Spleen (tissue), 11 donors: ENCODE measurements at regions not wholly inside any gene's neighbourhood (a gene's known extent, or its start where the extent isn't known, plus 50 kb on each side); places are given as distances from the start of the nearest gene placed in this dataset.

Experiments
- DNase-seq: peaks from one replicate; pipeline ENCODE4 v3.0.0-alpha.2; 2020
- H3K27ac ChIP-seq, 8 donors: fragments of 200-600 bp; sonication (generic) in 7 of 8; 1 replicate in 4 of 8; 2 replicates in 4 of 8; pipeline versions ENCODE4 v1.5.0 to v1.8.0; 2016 to 2021; ENCODE audit warnings: inconsistent platforms in 4 of 8, mild to moderate bottlenecking in 4 of 8, moderate library complexity in 1 of 8
- H3K27me3 ChIP-seq, 7 donors: fragments of 200-600 bp; sonication (generic) in 6 of 7; replicated peaks in 1 of 7; 1 replicate in 4 of 7; 2 replicates in 3 of 7; pipeline versions ENCODE4 v1.5.0 to v1.8.0; 2016 to 2021; ENCODE audit warnings: inconsistent platforms in 3 of 7, mild to moderate bottlenecking in 1 of 7
- H3K36me3 ChIP-seq, 6 donors: fragments of 200-600 bp; sonication (generic) in 5 of 6; 1 replicate in 4 of 6; 2 replicates in 2 of 6; pipeline versions ENCODE4 v1.5.0 to v1.8.0; 2016 to 2021; ENCODE audit warnings: inconsistent platforms in 2 of 6
- H3K4me1 ChIP-seq, 6 donors: fragments of 200-600 bp; sonication (generic) in 5 of 6; 1 replicate in 3 of 6; 2 replicates in 3 of 6; pipeline versions ENCODE4 v1.5.0 to v1.8.0; 2016 to 2021; ENCODE audit warnings: inconsistent platforms in 3 of 6
- H3K4me3 ChIP-seq, 8 donors: fragments of 200-600 bp; sonication (generic) in 7 of 8; 1 replicate in 4 of 8; 2 replicates in 4 of 8; pipeline versions ENCODE4 v1.5.0 to v1.8.0; 2016 to 2021; ENCODE audit warnings: inconsistent platforms in 4 of 8, mild to moderate bottlenecking in 4 of 8, moderate library complexity in 2 of 8
- H3K9me3 ChIP-seq, 8 donors: fragments of 200-600 bp; sonication (generic) in 7 of 8; 1 replicate in 4 of 8; 2 replicates in 4 of 8; pipeline versions ENCODE4 v1.5.0 to v1.8.0; 2016 to 2021; ENCODE audit warnings: inconsistent platforms in 4 of 8
- CTCF ChIP-seq, 11 experiments: fragments of 200-600 bp in 7 of 11; fragments of 450-650 bp in 4 of 11; sonication (generic) in 4 of 11; IDR thresholded peaks in 8 of 11; conservative IDR thresholded peaks in 3 of 11; 1 replicate in 7 of 11; 2 replicates in 4 of 11; pipeline versions ENCODE4 v1.4.0 to v1.8.0; 2016 to 2021; ENCODE audit warnings: antibody characterized with exemption in 11 of 11, inconsistent platforms in 4 of 11, mild to moderate bottlenecking in 1 of 11
- POLR2A ChIP-seq, 3 donors: fragments of 450-650 bp; IDR thresholded peaks; one replicate each; pipeline ENCODE4 v1.5.1; 2017; ENCODE audit warnings: antibody characterized with exemption in 3 of 3, mild to moderate bottlenecking in 1 of 3
- POLR2AphosphoS5 ChIP-seq, 3 donors: sonication (generic); formaldehyde crosslinking; IDR thresholded peaks; one replicate each; pipeline ENCODE4 v1.5.1; 2017; ENCODE audit warnings: antibody characterized with exemption in 3 of 3
- WGBS, 5 donors: extraction: QIAGEN DNeasy Blood & Tissue Kit in 3 of 5; methylation state at CpG; one replicate each; pipeline versions ENCODE4 v1.1.5 to v1.1.7; 2013 to 2018; 5-methylcytosine and 5-hydroxymethylcytosine counted together
- intact Hi-C: fragments of 100-400 bp; cut with DNase I; formaldehyde crosslinking; loops from one replicate; pipeline ENCODE4 v1.15.0; 2023; ENCODE audit warnings: low total_unique reads
- donor health status: healthy with polysubstance abuse.
- donor health status: DM: no; HTN: no; CAD: no; lungs with moderate emphysema.
- donor health status: DM: no; HTN: no; CAD: no.
- donor health status: Bipolar disorder and iron deficiency.
- donor health status: healthy.
- donor health status: DM: no; HTN: no; CAD: no.
- donor health status: DM: yes; HTN: yes; CAD: no.

GRCh38 chr5:3321923-3322322 is 273.7 kb upstream of the IRX1 start:
- Histone ChIP-seq H3K36me3 (no peaks in the 10 kb centered on the region), H3K4me3 (no peak overlapping the region), H3K9me3 (peaks cover 0 to 29% (median 4%) of the 10 kb centered on the region in 8 donors), H3K4me1 (no peaks in the 10 kb centered on the region), H3K27me3 (no peaks in the 10 kb centered on the region), H3K27ac (no peak overlapping the region)
- peak; percentile 53 for DNase-seq
- intact Hi-C loops: no loop called here
- TF ChIP-seq POLR2AphosphoS5 (IDR thresholded peaks at IDR 0.05): no peak
- TF ChIP-seq CTCF (IDR thresholded peaks at IDR 0.05 in 8 of 11, conservative IDR thresholded peaks at IDR 0.05 in 3 of 11): no peak
- TF ChIP-seq POLR2A (IDR thresholded peaks at IDR 0.05): no peak
- WGBS, 5 donors: 76 to 94% (median 89%) methylated on average over 9 to 10 of the region's 10 CpGs

DNA sequence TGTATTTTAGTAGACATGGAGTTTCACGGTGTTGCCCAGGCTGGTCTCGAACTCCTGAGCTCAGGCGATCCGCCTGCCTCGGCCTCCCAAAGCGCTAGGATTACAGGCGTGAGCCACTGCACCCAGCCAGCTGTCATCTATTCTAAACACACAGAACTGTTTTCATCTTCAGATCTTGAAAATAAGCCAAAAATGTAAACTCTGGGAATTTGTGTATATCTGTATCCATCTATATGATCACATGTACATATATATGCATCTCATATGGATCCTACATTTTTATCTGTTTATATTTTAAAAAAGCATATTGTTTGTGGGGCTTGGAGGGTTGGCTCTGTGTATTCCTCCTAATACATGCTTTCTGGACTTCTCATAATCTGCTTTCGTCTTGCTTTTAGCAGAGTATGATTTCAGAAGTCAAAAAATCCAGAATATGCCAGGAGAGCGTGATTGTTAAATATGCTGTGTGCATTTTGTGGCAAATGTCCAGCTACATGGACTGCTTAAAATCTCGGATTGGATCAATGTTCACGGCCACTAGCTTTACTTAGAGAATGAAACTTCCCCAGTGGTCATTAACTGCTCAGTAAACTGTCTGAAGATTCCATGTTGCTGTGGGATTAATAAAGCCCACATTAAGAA is 274.4 kb upstream of the IRX1 start:
- intact Hi-C loops: no loop called here

DNA sequence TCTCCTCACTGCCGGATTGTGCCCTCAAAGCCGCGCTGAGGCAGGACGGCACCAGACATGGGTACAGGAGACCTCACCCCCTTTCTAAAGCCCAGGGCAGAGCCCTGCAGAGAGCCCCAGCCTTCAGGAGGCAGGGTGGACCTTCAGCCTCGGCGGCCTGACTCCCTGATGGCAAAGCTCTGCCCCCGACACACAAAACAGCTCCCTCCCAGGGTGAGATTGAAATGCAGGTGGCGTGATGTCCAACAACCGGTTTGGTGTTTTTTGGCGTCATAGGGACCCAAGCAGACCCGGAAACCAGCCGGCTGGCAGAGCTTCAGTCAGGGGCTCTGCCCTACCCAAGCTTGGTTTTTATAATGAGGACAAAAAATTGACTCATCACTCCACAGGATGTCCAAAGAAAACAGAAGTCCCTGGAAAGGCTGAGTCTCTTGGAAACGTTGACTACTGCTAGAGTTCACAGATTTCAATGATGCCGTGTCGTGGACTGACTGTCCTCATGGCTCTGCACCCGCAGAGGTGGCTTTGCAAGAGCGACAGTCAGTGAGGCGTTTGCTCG is 275.2 kb upstream of the IRX1 start:
- Histone ChIP-seq H3K27ac (no peak overlapping the region), H3K4me1 (no peaks in the 10 kb centered on the region), H3K9me3 (peaks cover 0 to 16% (median 4%) of the 10 kb centered on the region in 8 donors), H3K36me3 (no peaks in the 10 kb centered on the region), H3K27me3 (no peaks in the 10 kb centered on the region), H3K4me3 (no peak overlapping the region)
- WGBS, 5 donors: 81 to 87% (median 83%) methylated on average over 19 of the region's 19 CpGs
- DNase-seq: peak; percentile 64
- intact Hi-C loops: no loop called here
- TF ChIP-seq CTCF (IDR thresholded peaks at IDR 0.05 in 8 of 11, conservative IDR thresholded peaks at IDR 0.05 in 3 of 11): no peak
- no peak for TF ChIP-seq POLR2A (IDR thresholded peaks at IDR 0.05)
- no peak for TF ChIP-seq POLR2AphosphoS5 (IDR thresholded peaks at IDR 0.05)

More for the DNA sequence above, 274.4 kb upstream of the IRX1 start:
- DNase-seq: no peak
- WGBS, 5 donors: 88 to 91% (median 89%) methylated on average over 11 of the region's 11 CpGs
- H3K9me3 ChIP-seq: peaks cover 0 to 25% (median 4%) of the 10 kb centered on the region in 8 donors
- H3K27me3 ChIP-seq: no peaks in the 10 kb centered on the region
- no peaks in the 10 kb centered on the region for H3K4me1 ChIP-seq
- TF ChIP-seq POLR2AphosphoS5 (IDR thresholded peaks at IDR 0.05) (no peak), CTCF (IDR thresholded peaks at IDR 0.05 in 8 of 11, conservative IDR thresholded peaks at IDR 0.05 in 3 of 11) (no peak), POLR2A (IDR thresholded peaks at IDR 0.05) (no peak)
- no peaks in the 10 kb centered on the region for H3K36me3 ChIP-seq
- no peak overlapping the region for H3K27ac ChIP-seq
- H3K4me3 ChIP-seq: no peak overlapping the region

GRCh38 chr5:3317051-3317795 is 278.4 kb upstream of the IRX1 start:
- H3K4me1 ChIP-seq: no peaks in the 10 kb centered on the region
- no peak overlapping the region for H3K27ac ChIP-seq
- 61 to 80% (median 64%) methylated on average over 10 of the region's 10 CpGs for WGBS, 5 donors
- TF ChIP-seq POLR2A (IDR thresholded peaks at IDR 0.05) (no peak), POLR2AphosphoS5 (IDR thresholded peaks at IDR 0.05) (no peak), CTCF (IDR thresholded peaks at IDR 0.05 in 8 of 11, conservative IDR thresholded peaks at IDR 0.05 in 3 of 11) (no peak)
- no peaks in the 10 kb centered on the region for H3K36me3 ChIP-seq
- H3K4me3 ChIP-seq: no peak overlapping the region
- intact Hi-C loops: no loop called here
- peaks cover 0 to 14% (median 7%) of the 10 kb centered on the region in 8 donors for H3K9me3 ChIP-seq
- no peak for DNase-seq
- no peaks in the 10 kb centered on the region for H3K27me3 ChIP-seq
